ENCODE measurements at regions not wholly inside any gene's neighbourhood (a gene's known extent, or its start where the extent isn't known, plus 50 kb on each side); places are given as distances from the start of the nearest gene placed in this dataset.

GRCh38 chr5:4229414-4230292, 634.0 kb downstream of the IRX1 start:
- DNase-seq (ENCODE audit: low read depth): no peak

DNA sequence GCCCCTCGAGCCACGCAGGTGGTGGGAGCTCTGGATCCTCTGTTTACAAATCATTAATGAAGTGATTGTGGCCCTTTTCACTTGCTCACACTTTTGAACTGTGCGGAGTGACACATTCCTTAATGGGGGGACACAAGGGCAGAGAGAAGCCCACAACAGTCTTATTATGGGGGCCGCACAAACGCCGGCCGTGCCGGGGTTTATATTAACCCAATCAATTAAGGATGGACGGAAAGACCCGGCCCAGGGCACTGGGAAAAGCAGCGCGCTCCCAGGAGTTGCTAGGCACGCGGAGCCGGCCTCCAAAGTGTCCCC, 634.8 kb downstream of the IRX1 start:
- DNase-seq (ENCODE audit: low read depth): no peak

GRCh38 chr5:4230786-4231641, 635.4 kb downstream of the IRX1 start:
- no peak for DNase-seq (ENCODE audit: low read depth)

DNA sequence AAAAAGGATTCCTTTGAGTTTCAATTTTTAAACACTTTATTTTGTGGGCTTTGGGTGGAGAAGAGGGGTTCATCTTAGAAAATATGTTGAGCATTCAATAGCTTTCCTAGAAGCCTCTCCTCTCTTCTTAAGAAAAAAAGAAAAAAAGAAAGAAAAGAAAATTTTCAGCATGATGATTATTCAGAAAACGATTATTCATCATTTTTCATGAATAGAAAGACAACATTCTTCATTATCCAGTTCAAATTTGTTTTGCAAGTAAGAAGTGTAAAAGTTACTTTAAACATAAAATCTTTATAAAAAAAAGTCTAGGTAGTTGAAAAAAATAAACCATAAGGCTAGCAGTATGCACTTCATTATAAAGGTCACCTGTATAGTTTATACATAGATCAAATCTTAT, 636.5 kb downstream of the IRX1 start:
- DNase-seq (ENCODE audit: low read depth): no peak

DNA sequence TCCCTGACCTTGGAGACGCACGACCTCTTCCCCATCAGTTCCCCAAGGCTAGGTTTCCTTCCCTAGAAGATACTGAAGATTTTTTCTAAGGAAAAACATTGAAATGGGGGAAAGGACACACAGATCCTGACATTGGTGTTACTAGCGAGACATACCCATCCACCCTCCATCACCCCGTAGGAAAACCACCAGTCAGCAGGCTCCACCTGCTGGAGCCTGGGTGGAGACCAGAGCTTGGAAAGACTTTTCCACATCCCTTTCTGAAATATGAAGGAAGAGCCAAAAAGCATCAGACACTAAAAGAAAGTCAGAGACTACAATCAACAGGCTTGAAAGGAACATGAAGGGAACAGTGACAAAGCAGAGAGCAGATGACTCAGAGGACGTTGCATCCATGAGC, 638.0 kb downstream of the IRX1 start:
- DNase-seq (ENCODE audit: low read depth): no peak

DNA sequence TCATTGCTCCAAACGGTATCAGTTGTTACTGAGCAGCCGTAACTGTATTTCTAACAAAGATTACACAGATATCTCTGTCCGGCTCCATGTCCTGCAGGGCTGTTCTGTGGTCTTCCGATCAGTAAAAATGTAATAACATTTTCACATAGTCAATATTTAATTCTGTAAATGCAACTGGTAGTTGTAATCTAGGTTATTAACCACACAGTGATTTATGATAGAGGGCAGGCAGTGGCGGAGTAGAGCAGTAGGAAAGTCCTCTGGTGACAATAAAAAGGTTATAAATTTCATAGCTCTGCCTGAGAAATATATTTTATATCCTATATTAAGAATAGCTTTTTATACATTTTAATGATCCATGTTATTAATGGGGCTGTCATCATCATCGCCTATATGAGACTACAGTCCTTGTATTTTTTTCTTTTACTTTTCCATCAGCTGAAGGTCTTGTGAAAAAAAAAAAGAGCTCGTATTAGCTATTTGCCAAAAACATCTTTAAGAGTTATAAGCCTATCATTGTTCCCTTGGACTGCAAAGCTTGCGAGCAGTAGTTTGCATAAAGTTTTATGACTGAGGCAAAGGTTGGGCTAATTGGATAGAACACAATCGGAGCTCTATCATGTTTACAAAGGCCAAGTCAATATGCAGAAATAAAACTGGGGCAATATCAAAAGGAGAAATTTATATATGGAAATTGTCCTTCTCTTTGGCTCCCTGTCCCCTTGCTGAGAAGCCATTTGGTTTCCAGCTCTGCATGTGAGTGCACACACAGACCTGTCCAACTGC, 648.0 kb downstream of the IRX1 start:
- no peak for DNase-seq (ENCODE audit: low read depth)

- no peak for DNase-seq (ENCODE audit: low read depth)
Observed at GRCh38 chr5:4244306-4244705, 648.7 kb downstream of the IRX1 start.

DNA sequence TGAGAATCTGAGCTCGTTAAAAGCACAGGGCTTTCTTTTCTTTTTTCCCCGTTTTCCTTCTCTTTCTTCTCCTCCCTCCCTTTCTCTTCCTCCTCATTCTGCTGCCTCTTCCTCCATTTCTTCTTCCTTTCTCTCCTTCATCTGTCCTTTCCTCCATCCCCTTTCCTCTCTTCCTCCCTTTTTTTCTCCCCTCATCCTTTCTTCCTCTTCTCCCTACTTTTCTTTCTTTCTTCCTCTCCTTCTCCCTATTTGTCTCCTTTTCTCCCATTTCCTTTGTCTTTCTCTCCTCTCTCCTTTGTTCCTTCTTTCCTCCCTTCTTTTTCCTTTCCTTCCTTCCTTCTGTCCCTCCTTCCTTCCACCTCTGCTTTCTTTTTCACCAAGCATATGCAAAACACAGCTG, 649.4 kb downstream of the IRX1 start:
- DNase-seq (ENCODE audit: low read depth): no peak

DNA sequence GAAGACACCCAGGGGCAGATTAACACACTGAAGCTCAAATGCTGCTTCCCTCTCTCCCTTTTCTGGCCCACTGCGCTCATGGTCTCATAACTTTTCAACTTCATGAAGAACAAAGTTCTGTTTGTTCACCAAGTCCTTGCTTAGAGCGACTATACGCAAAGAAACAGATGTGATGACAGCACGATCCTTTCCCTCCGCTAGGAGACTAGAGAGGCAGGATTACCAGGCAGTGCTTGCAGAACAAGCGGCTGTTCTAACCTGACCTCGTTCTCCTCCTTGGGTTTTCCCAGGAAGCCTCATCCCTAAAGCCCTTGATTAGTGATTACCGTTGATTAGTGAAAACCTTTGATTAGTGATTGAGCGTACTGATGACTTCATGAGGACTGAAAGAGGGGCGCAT, 649.9 kb downstream of the IRX1 start:
- DNase-seq (ENCODE audit: low read depth): no peak

DNA sequence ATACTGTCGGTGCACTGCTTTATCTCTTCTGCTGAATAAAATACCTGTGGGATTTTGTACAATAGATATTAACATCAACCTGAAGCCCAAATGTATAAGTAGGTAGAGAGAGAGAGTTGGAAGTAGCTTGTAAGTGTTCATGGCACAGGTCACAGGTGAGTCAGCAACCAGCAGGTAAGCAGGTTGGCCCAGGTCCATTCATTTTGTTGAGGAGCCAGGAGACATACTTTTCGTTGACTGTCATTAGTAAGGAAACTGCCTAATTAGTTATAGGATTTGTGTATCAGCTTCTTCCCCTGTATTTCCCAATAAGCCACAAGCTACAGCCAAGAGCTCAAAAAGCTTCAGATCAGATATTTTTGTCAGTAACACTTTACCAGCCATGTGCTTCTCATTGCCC, 650.8 kb downstream of the IRX1 start:
- no peak for DNase-seq (ENCODE audit: low read depth)

GRCh38 chr5:4250254-4250653, 654.6 kb downstream of the IRX1 start:
- no peak for DNase-seq (ENCODE audit: low read depth)

DNA sequence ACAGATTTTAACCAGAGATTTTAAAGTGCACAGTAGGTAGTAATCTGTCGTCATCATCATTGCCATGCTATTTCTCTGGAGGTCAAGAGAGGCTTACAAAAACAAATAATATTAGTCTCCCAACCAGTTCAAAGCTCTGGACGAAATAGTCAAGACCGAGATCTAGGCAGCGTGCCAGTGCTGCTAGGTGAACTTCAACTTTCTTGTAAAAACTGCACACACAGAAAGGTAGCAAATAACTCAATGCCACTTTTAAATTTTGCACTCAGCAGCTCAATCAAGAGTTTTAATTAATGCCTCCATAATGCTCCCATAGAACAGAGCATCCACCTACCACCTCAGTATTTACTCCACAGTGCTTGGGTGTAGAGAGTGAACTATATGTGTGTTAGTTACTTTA, 656.8 kb downstream of the IRX1 start:
- DNase-seq (ENCODE audit: low read depth): no peak

GRCh38 chr5:4254736-4255135, 659.1 kb downstream of the IRX1 start:
- no peak for DNase-seq (ENCODE audit: low read depth)

DNA sequence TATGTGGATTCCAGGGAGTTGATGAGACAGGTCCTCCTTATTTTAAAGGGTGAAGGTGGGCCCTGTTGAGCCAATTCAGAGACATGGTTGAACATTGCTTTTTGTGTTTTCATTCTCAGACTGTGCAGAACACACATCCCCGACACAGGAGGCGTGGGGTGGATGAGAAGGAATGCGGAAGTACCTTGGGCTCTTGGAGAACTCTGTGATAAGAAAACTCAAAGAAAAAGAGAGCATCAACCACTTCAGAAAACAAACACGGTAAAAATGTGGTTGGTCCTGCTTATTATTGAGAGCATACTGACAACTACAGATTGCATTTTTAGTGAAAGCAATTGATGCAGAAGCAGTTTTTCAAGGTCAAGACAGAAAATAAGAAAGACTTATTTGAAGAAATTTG, 659.8 kb downstream of the IRX1 start:
- no peak for DNase-seq (ENCODE audit: low read depth)

DNA sequence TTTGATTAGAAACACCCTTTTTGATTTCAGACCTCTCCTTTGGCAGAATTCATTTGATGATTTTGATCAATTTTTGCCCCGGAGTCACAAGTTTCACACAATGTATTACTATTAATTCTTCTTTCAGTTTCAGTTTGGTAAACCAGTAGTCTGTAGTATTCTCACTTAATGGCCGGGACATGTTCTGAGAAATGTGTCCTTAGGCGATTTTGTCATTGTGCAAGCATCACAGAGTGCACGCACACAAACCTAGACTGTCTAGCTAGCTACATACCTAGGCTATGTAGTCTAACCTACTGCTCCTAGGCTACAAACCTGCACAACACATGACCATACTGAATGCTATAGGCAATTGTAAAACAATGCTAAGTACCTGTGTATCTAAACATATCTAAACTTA, 662.5 kb downstream of the IRX1 start:
- DNase-seq (ENCODE audit: low read depth): no peak

DNA sequence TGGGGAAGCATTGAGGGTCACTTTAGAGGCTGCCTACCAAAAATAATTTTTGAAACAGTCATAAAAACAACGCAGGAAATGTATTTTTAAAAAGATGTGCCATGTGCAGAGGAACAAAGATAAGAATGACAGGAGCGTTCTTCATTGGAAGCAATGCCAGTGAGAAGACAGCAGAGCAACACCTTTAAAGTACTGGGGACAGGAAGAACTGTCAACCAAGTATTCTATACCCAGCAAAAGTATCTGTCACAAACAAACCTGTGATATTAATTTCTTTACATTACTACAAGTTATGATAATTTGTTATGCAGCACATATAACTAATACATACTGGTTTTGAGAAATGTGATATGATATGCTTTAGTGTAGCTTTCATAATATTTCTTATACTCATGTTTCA, 675.6 kb downstream of the IRX1 start:
- no peak for DNase-seq (ENCODE audit: low read depth)

DNA sequence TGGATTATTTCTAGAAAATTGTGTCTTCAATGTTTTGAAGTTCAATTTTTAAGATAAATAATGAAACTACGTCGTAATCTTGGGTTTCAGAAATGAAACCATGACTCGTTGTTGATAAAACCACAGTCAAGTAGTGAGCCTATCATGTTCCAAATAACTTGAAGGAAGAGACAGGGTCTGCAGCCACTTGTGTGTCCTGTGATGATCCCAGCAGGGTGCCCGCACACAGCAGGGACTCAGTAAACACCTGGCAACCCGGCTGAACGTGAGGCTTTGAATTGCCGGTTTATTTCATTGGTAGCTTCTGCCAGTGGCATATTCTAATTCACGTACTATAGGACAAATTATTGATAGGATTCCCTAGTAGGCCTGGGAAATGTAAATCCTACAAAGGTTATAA, 679.6 kb downstream of the IRX1 start:
- no peak for DNase-seq (ENCODE audit: low read depth)

DNA sequence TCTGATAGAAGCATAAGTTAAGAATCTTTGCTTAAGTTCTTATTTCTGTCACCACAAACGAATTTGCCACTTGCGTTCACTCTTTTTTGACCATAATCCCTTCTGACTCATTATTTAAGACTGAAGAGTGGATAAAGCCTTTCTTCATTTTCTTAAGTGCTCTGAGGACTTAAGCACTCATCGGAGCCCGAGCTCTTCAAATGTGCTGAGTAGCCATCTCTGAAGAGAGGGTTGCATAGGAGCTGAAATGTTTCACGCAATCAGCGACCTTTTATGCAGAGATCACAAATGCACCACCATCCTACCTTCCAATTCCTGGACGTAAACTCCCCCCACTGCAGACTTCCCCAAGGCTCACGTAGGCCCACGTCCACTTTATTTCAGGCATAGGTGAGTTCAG, 699.2 kb downstream of the IRX1 start:
- no peak for DNase-seq (ENCODE audit: low read depth)

DNA sequence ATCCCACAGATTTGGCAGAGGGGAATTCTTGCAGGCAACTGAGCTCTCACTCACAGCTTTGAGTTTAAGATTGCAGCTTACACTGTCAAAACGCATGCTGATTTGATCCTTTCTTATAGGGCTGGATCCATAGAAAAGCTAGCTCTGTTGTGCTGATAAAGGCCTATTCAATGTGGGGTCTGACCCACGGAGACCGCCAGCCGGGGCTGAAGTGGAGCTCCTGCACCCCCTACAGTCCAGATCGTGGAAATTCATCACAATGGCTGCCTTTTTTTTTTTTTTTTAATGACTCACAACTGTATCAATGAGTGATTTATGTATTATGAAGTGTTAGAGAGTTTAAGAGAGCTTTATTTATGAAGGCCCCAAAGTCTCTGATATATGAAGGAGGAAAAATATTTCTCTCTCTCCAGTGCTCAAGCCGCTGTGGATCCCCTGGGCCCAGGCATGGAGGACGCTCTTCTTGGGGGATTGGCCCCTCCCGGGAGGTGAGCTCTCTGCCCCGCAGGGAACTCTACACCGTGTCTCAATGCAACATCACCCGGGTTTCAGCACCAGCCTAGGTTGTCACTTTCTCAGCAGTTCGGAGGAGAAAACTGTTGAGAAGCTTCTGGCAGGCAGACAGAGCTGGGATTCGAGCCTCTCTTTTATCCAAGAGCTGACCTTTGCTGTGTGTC, 700.2 kb downstream of the IRX1 start:
- no peak for DNase-seq (ENCODE audit: low read depth)

DNA sequence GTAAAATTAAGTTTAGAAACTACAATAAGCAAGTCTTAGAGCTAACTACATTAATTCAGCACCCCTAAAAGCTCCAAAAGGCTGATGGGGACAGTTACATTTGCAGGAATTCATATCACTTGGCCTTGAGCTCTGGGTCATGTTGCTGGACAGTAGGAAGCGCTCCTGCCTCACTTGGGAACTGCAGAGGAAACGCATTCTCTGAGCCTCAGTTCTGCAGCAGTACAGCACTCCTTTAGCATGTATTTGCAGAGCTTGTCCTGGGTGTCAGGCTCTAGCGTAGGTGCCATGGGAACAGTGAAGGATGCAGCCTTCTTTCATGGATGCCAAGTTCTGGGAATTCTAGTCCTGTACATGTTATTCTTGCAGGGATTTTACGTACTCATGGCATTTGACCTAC, 710.4 kb downstream of the IRX1 start:
- DNase-seq (ENCODE audit: low read depth): no peak

- no peak for DNase-seq (ENCODE audit: low read depth)
Observed at GRCh38 chr5:4309026-4309425, 713.4 kb downstream of the IRX1 start.

- no peak for DNase-seq (ENCODE audit: low read depth)
Observed at GRCh38 chr5:4313138-4313537, 717.5 kb downstream of the IRX1 start.
